MM.1S (cell line): ENCODE measurements at regions not wholly inside any gene's neighbourhood (a gene's known extent, or its start where the extent isn't known, plus 50 kb on each side); places are given as distances from the start of the nearest gene placed in this dataset.

Experiments used
- DNase-seq: peaks from one replicate; pipeline ENCODE4 v3.0.0-alpha.2; 2015
- H2AFZ ChIP-seq: fragments of 300-600 bp; sonication (generic); 2 replicates; pipeline ENCODE4 v1.6.0; 2016; ENCODE audit warnings: antibody characterized with exemption, low read length
- H3F3A ChIP-seq: fragments of 300-600 bp; sonication (generic); 2 replicates; pipeline ENCODE4 v1.6.1; 2016; ENCODE audit warnings: mild to moderate bottlenecking, antibody characterized with exemption, low read length, moderate library complexity, mixed read lengths; ENCODE audit not compliant: insufficient read depth
- H3K27ac ChIP-seq: fragments of 300-600 bp; sonication (generic); 2 replicates; pipeline ENCODE4 v1.5.1; 2016; ENCODE audit warnings: mild to moderate bottlenecking, low read length
- H3K27me3 ChIP-seq: fragments of 300-600 bp; sonication (generic); replicated peaks from 2 replicates; pipeline ENCODE4 v1.6.0; 2016; ENCODE audit warnings: low read length; ENCODE audit not compliant: insufficient read depth
- H3K36me3 ChIP-seq: fragments of 300-600 bp; sonication (generic); replicated peaks from 2 replicates; pipeline ENCODE4 v1.6.1; 2016; ENCODE audit warnings: mild to moderate bottlenecking, low read length, mixed read lengths; ENCODE audit not compliant: insufficient read depth
- H3K4me1 ChIP-seq: fragments of 300-600 bp; sonication (generic); 2 replicates; pipeline ENCODE4 v1.6.1; 2016; ENCODE audit warnings: low read length, mixed read lengths
- H3K4me2 ChIP-seq: fragments of 300-600 bp; sonication (generic); 2 replicates; pipeline ENCODE4 v1.6.0; 2016; ENCODE audit warnings: low read depth, low read length
- H3K4me3 ChIP-seq: fragments of 300-600 bp; sonication (generic); 2 replicates; pipeline ENCODE4 v1.5.1; 2016; ENCODE audit warnings: low read length, mixed read lengths
- H3K79me2 ChIP-seq: fragments of 300-600 bp; sonication (generic); 2 replicates; pipeline ENCODE4 v1.6.1; 2016; ENCODE audit warnings: mixed run types, low read length, mixed read lengths
- H3K9ac ChIP-seq: fragments of 300-600 bp; sonication (generic); 2 replicates; pipeline ENCODE4 v1.6.1; 2016; ENCODE audit warnings: low read length, mixed read lengths
- H3K9me2 ChIP-seq: fragments of 300-600 bp; sonication (generic); replicated peaks from 2 replicates; pipeline ENCODE4 v1.6.1; 2016; ENCODE audit warnings: mild to moderate bottlenecking, low read length, mixed read lengths; ENCODE audit not compliant: insufficient read depth
- H3K9me3 ChIP-seq: fragments of 300-600 bp; sonication (generic); replicated peaks from 2 replicates; pipeline ENCODE4 v1.6.1; 2016; ENCODE audit warnings: mild to moderate bottlenecking, low read length, mixed read lengths; ENCODE audit not compliant: insufficient read depth
- H4K20me1 ChIP-seq: fragments of 300-600 bp; sonication (generic); 2 replicates; pipeline ENCODE4 v1.6.1; 2016; ENCODE audit warnings: mild to moderate bottlenecking, low read length, moderate library complexity, mixed read lengths; ENCODE audit not compliant: insufficient read depth
- CTCF ChIP-seq: fragments of 300-600 bp; sonication (generic); IDR thresholded peaks from 2 replicates; pipeline ENCODE4 v1.5.1; 2016; ENCODE audit warnings: antibody characterized with exemption, low read length, mixed read lengths
- EZH2 ChIP-seq: fragments of 300-600 bp; sonication (generic); optimal IDR thresholded peaks from 2 replicates; pipeline ENCODE3; 2017; ENCODE audit warnings: low read depth, mild to moderate bottlenecking, antibody characterized with exemption, low read length, mixed read lengths
- EZH2phosphoT487 ChIP-seq: fragments of 300-600 bp; sonication (generic); IDR thresholded peaks from 2 replicates; pipeline ENCODE4 v1.6.1; 2018; ENCODE audit warnings: antibody characterized with exemption, low read length

- Histone ChIP-seq H4K20me1 (no peaks in the 10 kb centered on the region), H3F3A (no peaks in the 10 kb centered on the region), H3K36me3 (no peaks in the 10 kb centered on the region), H3K4me3 (no peak overlapping the region), H3K4me2 (no peak overlapping the region), H3K9me2 (no peaks in the 10 kb centered on the region), H3K4me1 (no peaks in the 10 kb centered on the region), H3K79me2 (no peaks in the 10 kb centered on the region), H3K9me3 (no peaks in the 10 kb centered on the region), H3K27me3 (no peaks in the 10 kb centered on the region), H3K27ac (no peak overlapping the region), H2AFZ (no peak overlapping the region), H3K9ac (no peak overlapping the region)
- no peak for DNase-seq
- TF ChIP-seq EZH2 (no peak), CTCF (no peak), EZH2phosphoT487 (no peak)
Measured at GRCh38 chr3:187946163-187946691, 201.0 kb upstream of the BCL6 start.

GRCh38 chr3:187946981-187947380 lies 201.7 kb upstream of the BCL6 start:
- no peak overlapping the region for H3K4me2 ChIP-seq

GRCh38 chr3:187947927-187948682 lies 202.8 kb upstream of the BCL6 start:
- Histone ChIP-seq H3K4me3 (no peak overlapping the region), H3K9me3 (no peaks in the 10 kb centered on the region), H3K27ac (no peak overlapping the region), H3K4me1 (no peaks in the 10 kb centered on the region), H3K4me2 (no peak overlapping the region), H4K20me1 (no peaks in the 10 kb centered on the region), H3K9me2 (no peaks in the 10 kb centered on the region), H3K79me2 (no peaks in the 10 kb centered on the region), H3F3A (no peaks in the 10 kb centered on the region), H2AFZ (no peak overlapping the region), H3K27me3 (no peaks in the 10 kb centered on the region), H3K36me3 (no peaks in the 10 kb centered on the region), H3K9ac (no peak overlapping the region)
- no peak for TF ChIP-seq CTCF
- TF ChIP-seq EZH2phosphoT487 = no peak
- TF ChIP-seq EZH2 = no peak
- no peak for DNase-seq

More at GRCh38 chr3:187946981-187947380, 201.7 kb upstream of the BCL6 start:
- no peak overlapping the region for H3K27ac ChIP-seq
- H3K4me3 ChIP-seq = no peak overlapping the region
- H2AFZ ChIP-seq = no peak overlapping the region
- TF ChIP-seq CTCF = no peak
- TF ChIP-seq EZH2 = no peak
- no peak for TF ChIP-seq EZH2phosphoT487
- no peaks in the 10 kb centered on the region for H3K4me1 ChIP-seq
- no peaks in the 10 kb centered on the region for H3K9me2 ChIP-seq
- H3F3A ChIP-seq = no peaks in the 10 kb centered on the region
- no peak for DNase-seq
- H3K9ac ChIP-seq = no peak overlapping the region
- no peaks in the 10 kb centered on the region for H3K36me3 ChIP-seq
- no peaks in the 10 kb centered on the region for H4K20me1 ChIP-seq
- no peaks in the 10 kb centered on the region for H3K9me3 ChIP-seq
- no peaks in the 10 kb centered on the region for H3K79me2 ChIP-seq
- H3K27me3 ChIP-seq = no peaks in the 10 kb centered on the region
